ENCODE measurements at regions not wholly inside any gene's neighbourhood (a gene's known extent, or its start where the extent isn't known, plus 50 kb on each side); places are given as distances from the start of the nearest gene placed in this dataset.

- TF ChIP-seq CTCF (conservative IDR thresholded peaks at IDR 0.05; ENCODE audit: low read length): no peak
- no peak for TF ChIP-seq EZH2phosphoT487 (IDR thresholded peaks at IDR 0.05; ENCODE audit: borderline replicate concordance)
Measured at GRCh38 chrX:10681167-10681566, 60.8 kb upstream of the MID1 start.
